H1 (cell line): ENCODE measurements at regions not wholly inside any gene's neighbourhood (a gene's known extent, or its start where the extent isn't known, plus 50 kb on each side); places are given as distances from the start of the nearest gene placed in this dataset.

Source experiments
- CTCF ChIA-PET: fragments of 300-600 bp; sonication (Branson Sonifier 250); formaldehyde crosslinking; loops from one replicate; lab custom pipeline; 2021; ENCODE audit not compliant: partially characterized antibody; lab: Charles Lee
- POLR2A ChIA-PET: fragments of 300-600 bp; sonication (Branson Sonifier 250); formaldehyde crosslinking; loops from one replicate; lab custom pipeline; 2021; ENCODE audit warnings: inconsistent platforms; ENCODE audit not compliant: partially characterized antibody; lab: Charles Lee
- DNase-seq, 2 experiments: peaks; one replicate each; pipeline versions ENCODE4 v3.0.0 to v3.0.0-alpha.2; 2010 to 2022; ENCODE audit warnings: low spot score in 2 of 2, low read depth in 1 of 2, mixed read lengths in 1 of 2
- FAIRE-seq: peaks from 2 replicates; lab custom pipeline; 2011; peaks lifted over from hg19 to GRCh38; lab: Jason Lieb, UNC
- H2AFZ ChIP-seq: 2 replicates; pipeline ENCODE4 v1.8.1; 2012; ENCODE audit warnings: low read length, inconsistent platforms
- H2AK5ac ChIP-seq: 2 replicates; pipeline ENCODE4 v1.6.1; 2013; ENCODE audit warnings: low read depth, low read length
- H2BK120ac ChIP-seq: replicated peaks from 2 replicates; pipeline ENCODE3; 2013; ENCODE audit warnings: low read depth, low read length, inconsistent platforms
- H2BK12ac ChIP-seq: 2 replicates; pipeline ENCODE4 v1.6.1; 2013; ENCODE audit warnings: low read depth, low read length
- H2BK15ac ChIP-seq: 2 replicates; pipeline ENCODE4 v1.6.1; 2013; ENCODE audit warnings: low read length
- H2BK20ac ChIP-seq: 2 replicates; pipeline ENCODE4 v1.6.1; 2013; ENCODE audit warnings: low read length
- H2BK5ac ChIP-seq: 2 replicates; pipeline ENCODE4 v1.6.1; 2013; ENCODE audit warnings: low read depth, low read length
- H3K14ac ChIP-seq: 2 replicates; pipeline ENCODE4 v1.6.1; 2013; ENCODE audit warnings: inconsistent platforms; ENCODE audit not compliant: insufficient read length
- H3K18ac ChIP-seq: 2 replicates; pipeline ENCODE4 v1.6.1; 2013; ENCODE audit warnings: low read length; ENCODE audit errors: extremely low read depth
- H3K23ac ChIP-seq: 2 replicates; pipeline ENCODE4 v1.6.1; 2013; ENCODE audit warnings: inconsistent platforms; ENCODE audit not compliant: insufficient read length
- H3K23me2 ChIP-seq: 2 replicates; pipeline ENCODE4 v1.6.1; 2013; ENCODE audit warnings: low read depth, low read length
- H3K27ac ChIP-seq: 2 replicates; pipeline ENCODE4 v1.6.1; 2011; ENCODE audit warnings: low read depth, low read length, inconsistent platforms
- H3K27me3 ChIP-seq, 4 experiments: replicated peaks in 1 of 4; 1 replicate in 1 of 4; 2 replicates in 3 of 4; pipeline versions ENCODE4 v1.6.1 to v1.8.1; 2011 to 2013; ENCODE audit warnings: low read length in 3 of 4, mild to moderate bottlenecking in 3 of 4, inconsistent platforms in 2 of 4, mixed read lengths in 2 of 4, moderate library complexity in 1 of 4; ENCODE audit not compliant: control insufficient read depth in 3 of 4, insufficient read depth in 3 of 4; ENCODE audit errors: extremely low read depth in 1 of 4
- H3K36me3 ChIP-seq, 4 experiments: 2 replicates each; pipeline versions ENCODE4 v1.6.1 to v1.8.1; 2011 to 2013; ENCODE audit warnings: mild to moderate bottlenecking in 4 of 4, low read length in 3 of 4, moderate library complexity in 2 of 4, control low read depth in 1 of 4, inconsistent platforms in 1 of 4; ENCODE audit not compliant: insufficient read depth in 4 of 4, control insufficient read depth in 2 of 4
- H3K4ac ChIP-seq: replicated peaks from 2 replicates; pipeline ENCODE3; 2013; ENCODE audit warnings: low read length, low read depth, mixed read lengths, inconsistent platforms; ENCODE audit not compliant: insufficient read length
- H3K4me1 ChIP-seq, 4 experiments: replicated peaks in 1 of 4; 1 replicate in 1 of 4; 2 replicates in 3 of 4; pipeline versions ENCODE4 v1.6.1 to v1.8.1; 2011 to 2013; ENCODE audit warnings: low read length in 3 of 4, inconsistent platforms in 2 of 4, mixed read lengths in 1 of 4; ENCODE audit not compliant: insufficient read depth in 4 of 4, control insufficient read depth in 3 of 4
- H3K4me2 ChIP-seq, 2 experiments: 2 replicates each; pipeline versions ENCODE4 v1.6.1 to v1.8.1; 2011 to 2013; ENCODE audit warnings: low read depth in 2 of 2, low read length in 2 of 2, control low read depth in 1 of 2, inconsistent platforms in 1 of 2, mild to moderate bottlenecking in 1 of 2; ENCODE audit not compliant: insufficient read depth in 1 of 2
- H3K4me3 ChIP-seq, 4 experiments: fragments of 200-600, 300-600 bp in 1 of 4; sonication (generic), shearing (Covaris generic), sonication (Bioruptor Twin) in 1 of 4; 2 replicates each; pipeline versions ENCODE4 v1.5.1 to v1.8.1; 2011 to 2016; ENCODE audit warnings: low read length in 4 of 4, low read depth in 3 of 4, control low read depth in 2 of 4, inconsistent platforms in 2 of 4, mild to moderate bottlenecking in 2 of 4, mixed read lengths in 1 of 4, moderate library complexity in 1 of 4; ENCODE audit not compliant: insufficient read depth in 2 of 4; ENCODE audit errors: extremely low read depth in 1 of 4
- H3K56ac ChIP-seq: replicated peaks from 2 replicates; pipeline ENCODE3; 2013; ENCODE audit warnings: low read depth, mild to moderate bottlenecking, mixed read lengths, low read length, inconsistent platforms; ENCODE audit not compliant: insufficient read length
- H3K79me1 ChIP-seq: 2 replicates; pipeline ENCODE4 v1.6.1; 2013; ENCODE audit warnings: low read depth, low read length, control low read depth
- H3K79me2 ChIP-seq, 2 experiments: 2 replicates each; pipeline versions ENCODE4 v1.6.1 to v1.8.1; 2012 to 2013; ENCODE audit warnings: low read length in 2 of 2, mild to moderate bottlenecking in 2 of 2, inconsistent platforms in 1 of 2; ENCODE audit not compliant: insufficient read depth in 2 of 2, control insufficient read depth in 1 of 2
- H3K9ac ChIP-seq, 4 experiments: replicated peaks in 1 of 4; 1 replicate in 1 of 4; 2 replicates in 3 of 4; pipeline versions ENCODE4 v1.6.1 to v1.8.1; 2011 to 2013; ENCODE audit warnings: low read depth in 3 of 4, low read length in 3 of 4, control low read depth in 2 of 4, mild to moderate bottlenecking in 2 of 4, moderate library complexity in 2 of 4, inconsistent platforms in 1 of 4; ENCODE audit errors: extremely low read depth in 1 of 4
- H3K9me3 ChIP-seq, 2 experiments: 2 replicates each; pipeline versions ENCODE4 v1.6.1 to v1.8.1; 2012 to 2013; ENCODE audit warnings: mild to moderate bottlenecking in 2 of 2, moderate library complexity in 2 of 2, control low read depth in 1 of 2, inconsistent platforms in 1 of 2, low read depth in 1 of 2, low read length in 1 of 2, mixed read lengths in 1 of 2; ENCODE audit not compliant: insufficient read depth in 2 of 2
- H4K20me1 ChIP-seq, 2 experiments: replicated peaks in 1 of 2; 2 replicates each; pipeline versions ENCODE3 to v1.8.1; 2011 to 2013; ENCODE audit warnings: inconsistent platforms in 2 of 2, low read length in 2 of 2, mild to moderate bottlenecking in 1 of 2; ENCODE audit not compliant: insufficient read depth in 2 of 2, control insufficient read depth in 1 of 2
- H4K5ac ChIP-seq: 2 replicates; pipeline ENCODE4 v1.6.1; 2013; ENCODE audit warnings: low read length, low read depth, mixed read lengths, inconsistent platforms; ENCODE audit not compliant: insufficient read length
- H4K8ac ChIP-seq: 2 replicates; pipeline ENCODE4 v1.8.0; 2013; ENCODE audit warnings: mild to moderate bottlenecking, moderate library complexity, low read length, inconsistent platforms; ENCODE audit not compliant: insufficient read depth; ENCODE audit errors: extremely low read depth
- H4K91ac ChIP-seq: replicated peaks from 2 replicates; pipeline ENCODE3; 2013; ENCODE audit warnings: low read length, mixed read lengths, inconsistent platforms; ENCODE audit not compliant: insufficient read length
- BCL11A ChIP-seq, 2 experiments: IDR thresholded peaks; one replicate each; pipeline ENCODE4 v1.6.1; 2011; ENCODE audit warnings: low read depth in 2 of 2, low read length in 2 of 2, mild to moderate bottlenecking in 2 of 2
- CHD1 ChIP-seq: IDR thresholded peaks from 2 replicates; pipeline ENCODE4 v1.6.1; 2012; ENCODE audit warnings: low read depth, low read length, improper control_type of control experiment
- E2F6 ChIP-seq: IDR thresholded peaks from 2 replicates; pipeline ENCODE4 v1.6.1; 2012; ENCODE audit warnings: inconsistent platforms
- JUND ChIP-seq: IDR thresholded peaks from 2 replicates; pipeline ENCODE4 v1.6.1; 2011; ENCODE audit warnings: mild to moderate bottlenecking, improper control_type of control experiment, low read length
- KDM1A ChIP-seq: fragments of 200-600, 300-600 bp; sonication (generic); IDR thresholded peaks from 2 replicates; pipeline ENCODE4 v1.7.1; 2016; ENCODE audit warnings: mild to moderate bottlenecking, low read length, borderline replicate concordance
- KDM4A ChIP-seq: IDR thresholded peaks from one replicate; pipeline ENCODE4 v1.7.1; 2012; ENCODE audit warnings: low read depth, mild to moderate bottlenecking, moderate library complexity, low read length, inconsistent platforms; ENCODE audit not compliant: severe bottlenecking
- NRF1 ChIP-seq: IDR thresholded peaks from 2 replicates; pipeline ENCODE4 v1.6.1; 2011; ENCODE audit warnings: mild to moderate bottlenecking, low read depth, low read length, improper control_type of control experiment
- POU5F1 ChIP-seq: IDR thresholded peaks from 2 replicates; pipeline ENCODE4 v1.6.1; 2011; ENCODE audit warnings: low read depth, mild to moderate bottlenecking, low read length, moderate library complexity
- RFX5 ChIP-seq: IDR thresholded peaks from 2 replicates; pipeline ENCODE4 v1.6.1; 2011; ENCODE audit warnings: low read depth, low read length, improper control_type of control experiment, borderline replicate concordance
- SIN3A ChIP-seq, 2 experiments: IDR thresholded peaks in 1 of 2; conservative IDR thresholded peaks in 1 of 2; 2 replicates each; pipeline ENCODE4 v1.6.1; 2011 to 2012; ENCODE audit warnings: low read length in 2 of 2, improper control_type of control experiment in 1 of 2, low read depth in 1 of 2, mild to moderate bottlenecking in 1 of 2
- SIRT6 ChIP-seq: IDR thresholded peaks from one replicate; pipeline ENCODE4 v1.7.1; 2012; ENCODE audit warnings: low read length, inconsistent platforms
- SIX5 ChIP-seq: IDR thresholded peaks from 2 replicates; pipeline ENCODE4 v1.6.1; 2011; ENCODE audit warnings: mild to moderate bottlenecking, low read depth, low read length
- SP1 ChIP-seq: IDR thresholded peaks from 2 replicates; pipeline ENCODE4 v1.6.1; 2011; ENCODE audit warnings: low read depth, low read length
- SP4 ChIP-seq: IDR thresholded peaks from 2 replicates; pipeline ENCODE4 v1.6.1; 2012; ENCODE audit warnings: low read length, inconsistent platforms
- SRF ChIP-seq: IDR thresholded peaks from 2 replicates; pipeline ENCODE4 v1.6.1; 2011; ENCODE audit warnings: mild to moderate bottlenecking, low read depth, low read length, moderate library complexity
- WGBS, 2 experiments: shearing (Covaris generic) in 1 of 2; methylation state at CpG; one replicate each; pipeline versions ENCODE4 v1.1.6 to v1.1.7; 2013 to 2015; ENCODE audit warnings: low lambda C conversion rate in 2 of 2, mixed read lengths in 2 of 2, inconsistent platforms in 1 of 2, low coverage in 1 of 2, missing lambda C conversion rate in 1 of 2; ENCODE audit not compliant: insufficient replicate concordance in 2 of 2, insufficient coverage in 1 of 2, insufficient read length in 1 of 2; ENCODE audit errors: extremely low coverage in 1 of 2, missing lambda C conversion rate in 1 of 2; 5-methylcytosine and 5-hydroxymethylcytosine counted together

DNA sequence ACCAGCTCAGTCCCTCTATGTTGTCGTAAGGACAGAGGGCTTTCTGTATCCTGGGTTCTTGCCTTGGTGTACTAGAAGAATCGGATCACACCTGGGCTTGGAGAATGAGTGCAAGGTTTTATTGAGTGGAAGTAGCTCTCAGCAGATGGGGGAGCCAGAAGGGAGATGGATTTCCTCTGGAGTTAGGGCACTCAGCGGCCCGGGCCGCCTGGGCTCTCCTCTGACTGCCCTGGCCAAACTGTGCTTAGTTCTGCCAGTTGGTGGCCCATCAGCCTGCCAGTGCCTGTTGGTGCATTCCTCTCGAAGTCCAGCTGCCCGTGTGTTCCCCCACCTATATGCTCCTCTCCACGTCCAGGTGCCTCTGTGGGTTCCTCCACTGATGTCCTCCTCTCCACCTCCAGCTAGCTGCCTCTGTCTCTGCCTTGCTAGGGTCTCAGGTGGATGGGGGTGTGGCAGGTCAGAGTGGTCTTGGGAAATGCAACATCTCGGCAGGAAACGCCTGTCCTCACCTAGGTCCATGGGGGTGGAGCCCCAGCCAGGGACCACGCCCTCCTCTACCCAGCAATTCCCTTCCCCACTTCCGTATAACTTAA is 148.6 kb downstream of the PPP1R3A start:
- Histone ChIP-seq H3K23ac (no peak overlapping the region), H3K27ac (no peak overlapping the region), H3K79me1 (no peaks in the 10 kb centered on the region), H2AK5ac (no peak overlapping the region), H3K27me3 (no peaks in the 10 kb centered on the region), H3K9me3 (no peaks in the 10 kb centered on the region), H2BK15ac (no peak overlapping the region), H3K9ac (no peak overlapping the region), H3K4me3 (no peak overlapping the region), H2BK120ac (no peak overlapping the region), H3K4me2 (no peak overlapping the region), H2AFZ (peak overlapping the region; percentile 53; the same call in 1 of the 2 replicates), H3K56ac (no peak overlapping the region), H4K5ac (no peak overlapping the region), H3K36me3 (no peaks in the 10 kb centered on the region), H4K91ac (no peak overlapping the region), H3K4me1 (no peaks in the 10 kb centered on the region), H3K79me2 (no peaks in the 10 kb centered on the region), H2BK20ac (no peak overlapping the region), H3K23me2 (no peaks in the 10 kb centered on the region), H2BK12ac (no peak overlapping the region), H3K18ac (no peak overlapping the region), H4K8ac (no peak overlapping the region), H3K4ac (no peak overlapping the region), H3K14ac (no peak overlapping the region), H2BK5ac (no peak overlapping the region), H4K20me1 (no peaks in the 10 kb centered on the region)
- WGBS, 2 experiments: 92% methylated on average over 10 of the region's 12 CpGs; no CpG with 5 or more reads in 1 of the 2 experiments
- no peak for TF ChIP-seq POU5F1
- no peak for TF ChIP-seq E2F6
- no peak for TF ChIP-seq NRF1
- TF ChIP-seq BCL11A (IDR thresholded peaks at IDR 0.05; ENCODE audit: low read depth in 2 of 2, low read length in 2 of 2): no peak
- TF ChIP-seq SIX5: no peak
- no peak for TF ChIP-seq SP1
- TF ChIP-seq CHD1: no peak
- no peak for TF ChIP-seq SIN3A (conservative IDR thresholded peaks at IDR 0.05 in 1 of 2, IDR thresholded peaks at IDR 0.05 in 1 of 2; ENCODE audit: low read depth in 1 of 2, low read length in 2 of 2)
- TF ChIP-seq JUND: no peak
- no peak for TF ChIP-seq SP4
- no peak for TF ChIP-seq SIRT6
- no peak for TF ChIP-seq SRF
- no peak for TF ChIP-seq KDM1A
- TF ChIP-seq RFX5: no peak
- TF ChIP-seq KDM4A: no peak
- POLR2A ChIA-PET: no interaction called here
- DNase-seq (no peak), FAIRE-seq (no peak)
- CTCF ChIA-PET: interaction anchor here (0.8 kb wide), 1 partner anchor 56 kb away, joined by 3 read pairs; no protein-coding TSS in a partner anchor
